C4-2B (cell line): ENCODE measurements at regions not wholly inside any gene's neighbourhood (a gene's known extent, or its start where the extent isn't known, plus 50 kb on each side); places are given as distances from the start of the nearest gene placed in this dataset.
"Not testable (repeated sequence)": the region's sequence is repeated elsewhere in the genome, so short reads cannot be mapped to it uniquely, and the experiment has no call there.

Experiments
- H3K27ac ChIP-seq: fragments of 450-650 bp; 2 replicates; pipeline ENCODE4 v1.5.1; 2017
- ZFX ChIP-seq: fragments of 450-650 bp; IDR thresholded peaks from 2 replicates; pipeline ENCODE4 v1.6.1; 2017
- TF ChIP-seq, protein P1 (sequence below): fragments of 450-650 bp; conservative IDR thresholded peaks from 2 replicates; pipeline ENCODE4 v1.5.1; 2017; ENCODE audit warnings: mild to moderate bottlenecking

DNA sequence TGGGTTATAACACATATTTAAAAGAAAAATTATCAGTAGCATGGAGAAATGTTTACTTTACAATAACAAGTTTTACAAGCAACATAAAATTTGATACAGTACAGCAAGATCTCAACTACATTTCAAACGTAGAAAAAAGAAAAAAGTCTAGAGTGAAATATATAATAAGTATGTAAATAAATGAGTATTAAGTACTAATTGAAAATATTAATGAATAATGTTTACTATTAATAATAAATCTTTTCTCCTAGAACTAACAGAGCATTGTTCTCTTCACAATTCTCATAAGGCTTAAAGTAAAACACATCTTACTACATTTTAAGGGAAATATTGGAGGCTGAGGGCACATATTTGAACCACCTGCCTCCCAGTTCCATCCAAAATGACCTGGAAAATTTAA lies 72.1 kb downstream of the TMEM212 start:
- H3K27ac ChIP-seq, result no peak overlapping the region; the same call in 1 of the 2 replicates
- TF ChIP-seq, protein P1, sequence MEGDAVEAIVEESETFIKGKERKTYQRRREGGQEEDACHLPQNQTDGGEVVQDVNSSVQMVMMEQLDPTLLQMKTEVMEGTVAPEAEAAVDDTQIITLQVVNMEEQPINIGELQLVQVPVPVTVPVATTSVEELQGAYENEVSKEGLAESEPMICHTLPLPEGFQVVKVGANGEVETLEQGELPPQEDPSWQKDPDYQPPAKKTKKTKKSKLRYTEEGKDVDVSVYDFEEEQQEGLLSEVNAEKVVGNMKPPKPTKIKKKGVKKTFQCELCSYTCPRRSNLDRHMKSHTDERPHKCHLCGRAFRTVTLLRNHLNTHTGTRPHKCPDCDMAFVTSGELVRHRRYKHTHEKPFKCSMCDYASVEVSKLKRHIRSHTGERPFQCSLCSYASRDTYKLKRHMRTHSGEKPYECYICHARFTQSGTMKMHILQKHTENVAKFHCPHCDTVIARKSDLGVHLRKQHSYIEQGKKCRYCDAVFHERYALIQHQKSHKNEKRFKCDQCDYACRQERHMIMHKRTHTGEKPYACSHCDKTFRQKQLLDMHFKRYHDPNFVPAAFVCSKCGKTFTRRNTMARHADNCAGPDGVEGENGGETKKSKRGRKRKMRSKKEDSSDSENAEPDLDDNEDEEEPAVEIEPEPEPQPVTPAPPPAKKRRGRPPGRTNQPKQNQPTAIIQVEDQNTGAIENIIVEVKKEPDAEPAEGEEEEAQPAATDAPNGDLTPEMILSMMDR, result no peak
- no peak for TF ChIP-seq ZFX

DNA sequence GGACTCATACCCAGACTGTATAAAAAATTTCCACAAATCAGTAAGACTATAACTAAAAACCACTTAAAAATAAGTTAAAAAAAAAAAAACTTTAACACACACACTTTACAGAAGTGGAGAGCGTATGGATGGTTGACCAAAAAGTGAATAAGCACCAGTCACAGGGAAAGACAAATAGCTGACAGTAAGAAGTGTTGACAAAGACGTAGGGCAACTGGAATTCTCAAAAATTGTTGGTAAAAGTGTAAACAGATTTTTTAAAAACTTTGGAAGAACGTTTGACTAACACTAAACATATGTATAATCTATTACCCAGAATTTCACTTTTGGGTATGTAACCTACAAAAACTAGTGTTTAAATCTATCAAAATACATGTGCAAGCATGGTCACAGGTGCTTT lies 73.7 kb downstream of the TMEM212 start:
- no peak for TF ChIP-seq ZFX
- TF ChIP-seq, protein P1, result no peak

GRCh38 chr3:171922629-171923028 lies 79.5 kb downstream of the TMEM212 start:
- not testable (repeated sequence) for H3K27ac ChIP-seq

More for the DNA sequence above, 73.7 kb downstream of the TMEM212 start:
- H3K27ac ChIP-seq, result no peak overlapping the region

- H3K27ac ChIP-seq, result not testable (repeated sequence)
Observed at GRCh38 chr3:171923668-171924067, 80.5 kb downstream of the TMEM212 start.

DNA sequence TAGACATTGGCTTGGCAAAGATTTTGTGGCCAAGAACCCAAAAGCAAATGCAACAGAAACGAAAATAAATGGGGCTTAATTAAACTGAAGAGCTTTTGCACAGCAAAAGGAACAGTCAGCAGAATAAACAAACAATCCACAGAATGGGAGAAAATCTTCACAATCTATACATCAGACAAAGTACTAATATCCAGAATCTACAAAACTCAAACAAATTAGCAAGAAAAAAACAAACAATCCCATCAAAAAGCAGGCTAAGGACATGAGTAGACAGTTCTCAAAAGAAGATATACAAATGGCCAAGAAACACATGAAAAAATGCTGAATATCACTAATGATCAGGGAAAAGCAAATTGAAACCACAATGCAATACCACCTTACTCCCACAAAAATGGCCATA lies 81.7 kb downstream of the TMEM212 start:
- H3K27ac ChIP-seq, result not testable (repeated sequence)

- H3K27ac ChIP-seq, result no peak overlapping the region
Observed at GRCh38 chr3:171932153-171932611, 89.0 kb downstream of the TMEM212 start.

DNA sequence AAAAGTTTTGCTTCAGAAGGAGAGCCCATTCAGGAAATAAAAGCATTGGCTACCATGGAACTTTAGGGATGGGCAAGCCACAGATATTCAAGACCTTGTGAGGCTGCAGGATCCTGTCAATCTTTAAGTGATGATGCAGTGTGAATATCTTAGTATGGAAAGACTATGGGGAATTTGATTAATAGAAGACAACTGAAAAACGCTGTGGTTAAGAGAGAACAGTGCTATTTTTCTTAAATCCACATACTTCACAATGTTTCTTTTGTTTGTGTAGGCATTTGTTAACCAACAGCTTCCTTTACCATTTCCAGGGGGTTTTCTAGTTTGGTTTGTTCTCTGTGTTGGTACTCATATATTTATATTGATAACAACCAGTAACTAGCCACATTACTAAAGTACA lies 90.3 kb downstream of the TMEM212 start:
- TF ChIP-seq ZFX, result no peak
- TF ChIP-seq, protein P1, result no peak
- no peak overlapping the region for H3K27ac ChIP-seq

More at GRCh38 chr3:171932153-171932611, 89.0 kb downstream of the TMEM212 start:
- TF ChIP-seq, protein P1, result no peak
- TF ChIP-seq ZFX, result no peak

GRCh38 chr3:171935261-171936123 lies 92.3 kb downstream of the TMEM212 start:
- no peak overlapping the region for H3K27ac ChIP-seq
- TF ChIP-seq ZFX, result no peak
- TF ChIP-seq, protein P1, result no peak

- TF ChIP-seq, protein P1, result no peak
- no peak for TF ChIP-seq ZFX
- no peak overlapping the region for H3K27ac ChIP-seq
Observed at GRCh38 chr3:171936191-171936841, 93.2 kb downstream of the TMEM212 start.
